NCI-H345 (cell line): ENCODE measurements at regions not wholly inside any gene's neighbourhood (a gene's known extent, or its start where the extent isn't known, plus 50 kb on each side); places are given as distances from the start of the nearest gene placed in this dataset.
"Not testable (repeated sequence)": the region's sequence is repeated elsewhere in the genome, so short reads cannot be mapped to it uniquely, and the experiment has no call there.

ENCODE experiments used
- DNase-seq: peaks from one replicate; lab custom pipeline; 2025; lab: John Stamatoyannopoulos, UW

DNA sequence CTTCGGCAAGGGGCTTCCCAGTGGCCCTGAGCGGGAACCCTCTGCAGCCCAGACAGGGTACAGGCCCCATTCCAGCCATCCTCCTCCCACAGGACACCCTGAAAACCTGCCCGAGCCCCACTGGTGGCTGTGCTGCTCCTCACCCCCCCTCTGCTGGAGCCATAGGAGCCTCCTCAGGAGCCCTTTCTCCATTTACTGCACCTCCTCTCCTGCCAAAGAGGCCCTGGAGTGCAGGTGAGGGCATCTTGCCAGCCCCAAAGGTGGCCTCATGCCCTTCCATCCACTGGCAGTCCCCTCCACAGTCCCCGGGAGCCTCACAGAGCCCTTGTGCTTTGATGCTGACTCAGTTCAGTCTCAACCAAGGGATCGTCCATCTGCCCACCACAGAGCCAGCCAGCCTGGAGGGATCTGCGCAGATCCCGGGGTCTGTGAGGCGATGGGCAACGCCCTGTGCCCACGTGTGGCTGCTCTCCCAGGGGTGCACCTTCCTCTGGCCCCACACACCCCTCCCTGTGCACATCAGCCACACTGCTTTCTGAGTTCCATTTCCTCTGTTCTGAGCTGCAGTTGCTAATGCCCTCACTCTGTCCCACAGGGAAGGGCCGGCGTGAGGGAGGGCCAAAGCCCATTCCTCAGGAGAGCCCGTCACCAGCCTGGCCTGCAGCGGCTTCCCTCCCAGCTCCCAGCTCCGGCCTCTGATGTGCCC lies 228.5 kb downstream of the DLL1 start:
- DNase-seq = no peak

DNA sequence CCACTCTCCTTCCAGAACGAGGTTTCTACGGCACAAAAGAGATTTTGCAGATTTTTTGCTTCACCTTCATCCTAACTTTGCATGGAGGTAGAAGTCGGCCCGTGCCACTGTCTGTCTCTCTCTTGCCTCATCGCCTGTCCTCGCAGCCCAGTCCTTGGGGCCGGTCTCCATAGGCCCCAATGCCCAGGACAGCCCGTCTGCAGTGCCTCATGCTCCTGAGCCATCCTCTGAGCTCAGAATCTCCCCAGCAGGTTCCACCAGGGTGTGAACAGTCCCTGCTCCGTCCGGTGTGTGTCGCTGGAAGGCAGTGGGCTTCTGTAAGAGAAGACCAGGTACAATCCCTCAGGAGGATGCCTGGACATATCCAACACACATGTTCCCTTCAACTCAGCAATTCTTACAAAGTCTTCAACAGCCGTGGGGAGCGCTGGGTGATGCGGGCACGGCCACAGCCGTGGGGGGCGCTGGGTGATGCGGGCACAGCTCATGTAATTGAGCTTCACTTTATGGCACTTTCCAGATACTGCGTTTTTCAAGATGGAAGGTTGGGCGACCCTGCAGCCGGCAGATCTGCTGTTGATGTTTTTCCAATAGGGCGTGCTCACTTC lies 231.9 kb downstream of the DLL1 start:
- no peak for DNase-seq

DNA sequence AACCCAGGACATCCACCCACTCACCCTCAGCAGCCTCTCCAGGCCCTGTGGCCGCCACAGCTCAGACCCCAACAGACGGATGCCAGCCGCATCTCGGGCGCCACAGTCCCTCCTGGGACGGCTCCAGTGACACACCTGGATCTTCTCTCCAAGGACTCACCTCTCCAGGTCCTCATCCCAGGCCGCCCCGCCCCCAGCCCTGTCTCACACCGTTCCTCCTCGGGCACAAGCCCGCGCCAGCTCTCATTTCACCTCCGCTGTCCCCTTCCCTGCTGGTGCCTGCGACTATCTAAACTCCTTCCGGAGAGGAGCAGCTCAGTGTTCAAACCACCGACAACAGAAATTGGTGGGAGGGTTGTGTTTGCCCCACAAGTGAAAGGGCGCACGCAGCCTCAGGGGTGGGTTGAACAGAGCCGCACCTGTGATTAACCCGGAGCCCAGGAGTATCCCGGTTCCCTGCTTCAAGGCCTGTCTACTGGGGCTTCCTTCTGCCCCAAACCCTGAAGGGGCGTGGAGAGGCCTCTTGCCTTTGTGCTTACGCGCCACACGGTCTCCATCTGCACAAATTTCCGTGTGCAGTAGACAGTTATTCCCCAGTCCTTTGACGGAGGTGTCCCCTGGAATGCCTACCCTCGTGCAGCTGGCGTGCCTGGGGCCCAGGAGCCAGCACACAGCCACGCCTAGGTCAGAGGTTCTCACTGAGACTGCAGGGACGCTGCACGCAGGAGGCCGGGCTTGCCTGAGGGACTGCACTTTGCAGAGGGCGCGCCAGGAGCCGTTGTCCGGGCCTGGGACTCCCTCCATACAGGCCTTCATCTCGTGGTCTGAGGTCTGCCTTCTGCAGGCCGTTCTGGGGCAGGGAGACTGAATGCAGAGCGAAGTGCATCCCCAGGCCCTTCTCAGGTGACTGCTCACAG lies 232.7 kb downstream of the DLL1 start:
- no peak for DNase-seq

DNA sequence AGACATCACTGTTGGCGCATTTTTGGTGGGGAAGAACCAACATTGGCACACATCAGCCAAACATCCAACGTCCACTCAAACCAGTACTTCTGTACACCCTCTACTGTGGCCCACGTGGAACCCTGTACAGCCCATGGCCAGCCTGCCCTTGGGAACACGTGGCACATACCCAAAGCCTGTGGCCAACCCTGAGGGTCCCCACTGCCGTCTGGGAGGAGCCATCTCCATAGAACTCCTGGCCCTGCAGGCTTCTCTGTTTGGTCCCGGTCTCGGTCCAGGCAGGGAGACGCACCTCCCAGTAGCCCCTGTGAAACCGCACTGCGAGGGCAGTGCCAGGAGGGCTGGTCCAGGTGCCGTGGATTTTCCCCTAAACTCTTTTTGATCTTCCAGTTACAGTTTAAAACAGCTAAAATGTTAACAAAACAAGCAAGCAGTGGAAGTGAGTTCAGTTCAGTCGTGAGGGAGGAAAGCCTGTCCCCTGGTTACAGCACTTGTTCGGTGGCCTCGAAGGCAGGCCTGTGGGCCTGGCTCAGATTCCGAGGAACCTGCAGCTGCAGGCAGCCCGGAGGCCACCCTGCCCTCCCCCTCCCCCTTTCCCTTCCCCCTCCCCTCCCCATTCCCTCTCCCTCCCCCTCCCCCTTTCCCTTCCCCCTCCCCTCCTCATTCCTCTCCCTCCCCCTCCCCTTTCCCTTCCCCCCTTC lies 233.7 kb downstream of the DLL1 start:
- DNase-seq = no peak

DNA sequence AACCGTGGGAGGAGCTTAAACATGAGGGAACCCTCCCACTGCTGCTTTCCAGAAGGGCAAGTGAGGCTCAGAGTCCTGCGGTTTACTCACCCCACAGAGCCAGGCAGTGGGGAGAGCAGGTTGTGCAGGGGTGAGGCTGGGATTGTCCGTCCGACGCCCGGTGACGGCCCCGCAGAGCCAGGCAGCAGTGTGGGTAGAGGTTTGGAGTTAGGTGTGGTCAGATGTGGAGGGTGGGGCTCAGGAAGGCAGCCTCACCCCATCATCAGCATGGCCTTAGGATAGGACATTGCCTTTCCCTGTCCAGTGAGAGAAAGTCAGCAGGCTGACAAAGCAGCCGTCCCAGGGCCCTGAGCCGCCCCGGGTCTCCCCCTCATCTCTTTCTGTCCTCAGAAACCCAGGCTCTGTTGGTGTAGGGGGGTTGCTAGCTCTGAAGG lies 234.6 kb downstream of the DLL1 start:
- no peak for DNase-seq

DNA sequence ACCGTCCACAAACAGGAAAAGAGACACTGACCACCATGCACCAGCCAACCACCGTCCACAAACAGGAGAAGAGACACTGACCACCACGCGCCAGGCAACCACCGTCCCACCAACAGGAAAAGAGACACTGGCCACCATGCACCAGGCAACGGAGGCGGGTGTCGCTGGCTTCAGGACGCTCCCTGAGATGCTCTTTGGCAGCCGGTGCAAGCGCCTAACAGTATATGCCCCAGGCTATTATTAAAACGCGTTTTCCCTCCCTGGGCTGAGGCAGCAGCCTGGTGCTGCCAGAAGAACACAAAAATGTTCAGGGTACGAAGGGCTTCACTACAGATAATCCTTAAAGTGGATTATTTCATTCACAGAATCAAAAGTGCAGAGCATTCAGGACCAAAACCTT lies 235.1 kb downstream of the DLL1 start:
- not testable (repeated sequence) for DNase-seq

DNA sequence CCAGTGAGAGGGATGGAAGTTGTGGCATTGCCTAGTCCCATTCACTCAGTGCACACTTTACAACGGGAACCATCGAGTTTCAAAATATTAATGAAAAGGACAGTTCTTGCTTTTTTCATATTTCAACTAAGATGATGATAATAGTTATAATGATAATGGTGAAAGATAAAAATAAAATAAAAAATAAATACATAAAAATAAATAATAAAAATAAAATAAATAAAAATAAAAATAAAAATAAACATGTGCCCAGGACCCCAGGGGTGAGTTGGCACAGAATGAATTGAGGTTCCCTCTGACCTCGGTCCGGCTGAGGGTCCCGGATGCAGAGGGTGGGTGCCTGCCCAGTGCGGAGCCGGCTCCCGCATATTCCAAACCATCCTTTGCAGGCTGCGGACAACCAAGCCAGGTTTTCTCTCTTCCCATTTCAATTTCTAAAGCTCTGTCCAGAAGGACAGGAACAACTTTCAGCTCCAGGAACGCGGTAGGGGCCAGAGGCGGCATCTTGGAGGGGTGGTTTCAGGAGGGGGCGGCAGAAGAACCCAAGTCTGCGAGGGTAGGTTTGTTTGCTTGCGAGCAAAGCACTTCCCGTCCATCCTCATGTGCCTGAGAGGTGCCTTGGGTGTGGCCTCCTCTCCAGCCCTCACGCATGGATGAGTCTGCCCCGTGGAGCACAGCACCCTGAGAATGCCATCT lies 236.8 kb downstream of the DLL1 start:
- DNase-seq = no peak

DNA sequence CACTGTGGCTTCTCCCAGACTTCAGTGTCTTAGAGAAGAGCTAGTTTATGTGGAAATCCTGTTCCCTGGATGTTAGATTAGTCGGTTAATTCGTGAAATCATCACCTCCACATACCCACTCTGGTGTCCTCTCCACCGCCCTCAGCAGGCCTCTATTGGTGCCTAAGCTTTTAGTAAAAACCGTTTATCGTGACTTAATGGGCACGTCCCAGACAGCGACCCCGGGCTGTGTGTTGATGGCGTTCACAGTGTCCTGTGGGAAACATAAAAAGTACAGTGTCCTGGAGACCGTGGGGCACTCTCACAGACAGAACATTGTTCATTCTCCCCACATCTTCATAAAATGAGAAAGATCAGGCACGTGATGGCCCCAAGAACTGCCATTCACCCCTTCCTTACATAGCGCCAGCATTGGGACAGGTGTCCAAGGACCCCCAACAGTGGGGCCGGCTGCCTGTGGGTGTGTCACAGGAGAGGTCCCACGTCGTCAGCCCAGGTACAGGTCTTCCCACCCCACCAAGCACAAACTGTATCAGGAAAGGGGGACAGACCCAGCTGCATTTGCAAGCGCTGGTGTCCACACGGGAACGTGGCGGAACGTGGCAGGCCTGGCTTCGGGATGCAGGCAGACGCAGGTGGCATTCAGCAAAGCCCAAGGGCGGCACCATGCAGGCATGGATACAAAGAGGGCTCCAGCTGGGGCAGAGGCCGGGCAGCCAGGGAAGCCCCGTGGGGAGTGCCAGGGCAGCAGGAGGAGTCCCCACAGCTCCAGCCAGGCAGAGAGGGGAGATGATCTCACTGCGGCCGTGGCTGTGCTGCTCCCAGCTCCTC lies 237.7 kb downstream of the DLL1 start:
- DNase-seq = peak; percentile 8

DNA sequence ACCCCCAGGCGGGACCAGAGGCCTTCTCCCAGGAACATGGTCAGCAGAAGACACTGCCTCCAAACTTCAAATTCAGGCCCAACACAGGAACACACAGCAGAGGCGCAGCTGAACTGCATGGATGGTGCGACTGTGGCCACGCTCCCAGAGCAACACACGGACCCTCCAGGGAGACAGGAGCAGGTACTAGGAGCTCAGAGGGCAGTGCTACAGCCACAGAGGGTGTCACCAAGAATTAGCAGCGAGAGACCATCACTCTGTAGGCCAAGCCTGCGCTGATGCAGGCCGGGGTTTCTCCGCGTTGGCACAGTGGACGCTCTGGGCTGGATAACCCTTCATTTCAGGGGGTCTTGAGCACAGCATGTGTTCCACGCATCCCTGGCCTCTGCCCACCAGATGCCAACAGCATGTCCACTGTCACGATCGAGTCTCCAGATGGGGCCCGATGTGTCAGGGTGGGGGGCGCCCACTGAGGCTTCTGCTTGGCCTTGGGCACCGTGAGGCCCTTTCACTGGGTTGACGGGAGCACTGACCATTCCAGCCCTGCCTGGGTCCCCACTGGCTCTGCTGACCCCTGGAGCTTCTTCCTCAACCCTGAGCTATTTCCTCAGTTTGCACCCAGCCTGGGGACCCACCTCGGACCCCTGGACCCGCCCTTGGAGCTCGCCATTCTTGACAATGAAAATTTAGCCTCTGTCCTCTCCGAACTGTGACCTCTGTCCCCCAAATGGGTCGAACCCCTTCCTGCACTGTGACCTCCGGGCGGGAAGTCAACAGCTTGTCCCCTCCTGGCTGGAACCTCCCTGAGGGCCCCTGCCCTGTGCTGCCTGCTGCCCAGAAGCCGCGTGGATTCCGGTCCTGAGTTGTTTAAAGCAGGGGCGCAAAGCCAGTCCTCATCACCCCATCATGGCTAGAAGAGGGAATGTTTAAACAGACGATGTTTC lies 239.4 kb downstream of the DLL1 start:
- no peak for DNase-seq

DNA sequence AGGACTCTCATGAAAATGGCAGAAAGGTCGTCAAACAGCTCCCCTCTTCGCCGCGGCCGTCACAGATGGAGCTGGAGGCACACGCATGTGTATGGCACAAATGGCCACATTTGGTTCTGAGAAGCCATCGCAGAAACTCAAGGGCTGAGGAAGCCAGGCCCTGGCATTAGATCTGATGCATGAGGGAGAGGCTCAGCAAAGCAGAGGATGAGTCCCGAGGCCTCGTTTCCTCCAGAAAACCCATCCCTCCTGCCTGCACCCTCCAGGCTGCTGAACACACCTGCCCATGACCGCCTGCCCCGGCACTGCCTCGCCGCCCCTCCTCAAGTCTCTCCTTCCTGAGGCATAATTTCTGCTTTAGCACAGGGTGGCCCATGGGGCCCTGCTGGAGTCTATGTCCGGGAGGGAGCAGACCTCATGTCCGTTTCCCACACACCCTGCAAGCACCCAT lies 240.3 kb downstream of the DLL1 start:
- no peak for DNase-seq

DNA sequence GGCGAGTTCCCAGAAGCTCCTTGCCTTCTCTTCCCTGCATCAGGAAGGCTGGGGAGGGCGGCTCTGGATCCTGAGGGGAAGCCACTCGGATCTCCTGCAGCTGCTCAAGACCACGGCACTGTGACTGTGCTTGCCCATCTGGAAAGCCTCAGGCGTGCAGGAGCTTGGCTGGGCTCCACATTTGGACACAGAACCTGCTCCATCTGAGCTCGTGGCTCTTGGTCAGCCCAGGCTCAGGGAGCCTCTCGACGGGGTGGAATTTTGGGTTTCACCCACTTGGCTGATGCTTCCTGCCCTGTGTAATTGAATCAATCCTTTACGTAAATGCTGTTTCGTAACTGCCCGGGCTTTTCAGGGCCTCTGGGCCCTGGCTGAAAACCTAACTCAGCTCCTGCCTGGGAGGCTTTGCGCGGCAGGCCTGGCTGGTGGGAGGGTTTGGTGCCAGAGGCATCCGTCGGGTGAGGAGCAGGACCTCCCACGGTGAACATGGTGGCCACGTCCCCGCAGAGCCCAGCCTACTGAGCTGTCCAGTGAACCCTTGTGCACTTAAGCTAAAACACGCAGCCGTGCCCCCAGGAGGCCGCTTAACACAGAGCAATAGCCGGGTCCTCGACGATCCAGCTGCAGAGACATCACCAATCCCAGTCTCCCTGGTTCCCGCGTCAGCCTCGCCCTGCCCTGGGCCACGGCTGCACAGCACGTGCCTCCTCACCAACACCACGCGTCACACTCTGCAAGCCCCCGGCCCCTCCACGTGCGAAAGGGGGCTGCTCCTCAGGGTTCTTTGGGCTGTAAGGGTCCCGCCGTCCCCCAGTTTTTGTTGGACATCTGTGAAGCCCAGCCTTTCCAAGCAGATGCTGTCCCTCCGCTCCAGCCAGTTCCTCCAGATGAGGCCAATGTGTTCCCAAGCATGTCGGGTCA lies 241.0 kb downstream of the DLL1 start:
- DNase-seq = no peak

DNA sequence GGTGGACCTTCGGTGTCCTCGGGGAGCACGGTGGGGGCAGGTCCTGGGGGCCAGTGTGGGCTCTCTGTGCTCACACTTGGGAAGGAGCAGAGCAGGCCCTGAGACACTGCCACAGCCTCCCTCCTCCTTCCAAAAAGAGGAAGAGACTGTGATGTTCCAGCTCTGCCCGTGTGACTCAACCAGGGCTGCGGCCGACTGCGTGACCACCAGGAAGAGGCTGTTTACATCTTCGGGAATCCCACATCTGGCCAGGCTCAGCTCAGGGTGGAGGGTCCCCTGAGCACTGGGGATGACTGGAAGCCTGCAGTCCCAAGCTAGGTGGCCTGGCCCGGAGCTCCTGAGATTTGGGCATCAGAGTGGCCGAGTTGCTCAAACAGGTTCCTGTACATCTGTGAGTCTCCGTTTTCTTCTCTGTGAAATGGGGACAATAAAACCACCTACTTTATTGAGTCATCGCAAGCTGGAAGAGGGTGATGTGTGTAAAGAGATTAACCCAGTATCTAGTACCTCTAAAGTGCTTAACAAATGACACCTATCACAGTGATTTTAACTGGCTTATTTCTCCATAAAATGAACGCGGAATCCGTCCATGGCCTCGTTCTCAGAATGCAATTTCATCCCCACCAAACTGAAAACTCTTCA lies 242.1 kb downstream of the DLL1 start:
- DNase-seq = no peak

DNA sequence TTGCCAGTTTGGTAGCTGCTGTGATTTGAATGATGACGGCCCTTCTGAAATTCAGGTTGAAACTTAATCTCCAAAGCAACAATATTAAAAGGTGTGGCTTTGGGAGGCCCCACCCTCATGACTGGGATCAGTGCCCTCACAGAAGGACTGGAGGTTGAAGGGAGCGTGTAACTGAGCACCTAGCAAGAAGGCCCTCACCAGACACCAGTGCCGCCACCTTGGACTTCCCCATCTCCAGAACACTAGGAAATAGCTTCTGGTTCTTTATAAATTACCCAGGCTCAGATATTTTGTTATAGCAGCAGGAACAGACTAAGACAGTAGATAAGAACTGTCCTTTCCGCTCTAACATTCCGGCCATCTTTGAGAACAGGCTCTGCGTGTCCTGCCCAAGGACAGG lies 243.1 kb downstream of the DLL1 start:
- no peak for DNase-seq

DNA sequence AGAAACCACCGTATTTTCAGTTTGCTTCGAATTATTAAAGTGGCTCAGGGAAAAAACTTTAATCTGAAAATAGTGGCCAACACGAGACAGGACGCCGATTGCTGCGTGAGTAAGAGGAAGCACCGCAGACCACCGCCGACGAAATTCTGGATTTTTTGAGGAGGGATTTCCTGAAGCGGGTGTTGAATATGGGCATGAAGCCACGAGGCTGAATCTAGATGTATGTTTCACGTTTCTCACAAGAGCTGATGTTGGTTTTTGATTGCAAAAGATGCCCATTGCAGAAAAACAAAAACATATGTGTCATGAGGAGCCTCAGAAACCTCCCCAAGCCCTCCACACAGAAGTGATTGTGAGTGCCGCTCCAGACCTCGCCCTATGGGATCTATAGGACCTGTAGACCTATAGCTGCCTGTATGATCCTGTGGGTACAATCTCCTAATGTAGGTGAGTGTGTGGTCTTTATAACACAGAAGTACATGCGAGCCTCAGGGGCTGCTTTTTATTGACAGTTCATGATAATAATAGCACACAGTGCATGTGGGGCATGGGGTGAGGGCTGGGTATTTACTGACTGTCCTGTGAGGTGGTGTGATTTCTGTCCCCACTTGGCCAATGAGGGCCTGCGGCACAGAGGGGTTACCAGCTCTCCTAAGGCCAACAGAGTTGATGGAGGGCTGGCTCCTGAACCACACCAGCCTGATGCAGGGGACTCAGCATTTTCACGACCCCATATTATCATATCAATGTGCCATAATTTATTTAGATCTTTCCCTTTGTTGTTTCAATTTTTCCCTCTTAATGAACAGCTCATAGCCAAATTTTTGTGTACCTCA lies 243.9 kb downstream of the DLL1 start:
- DNase-seq = no peak

DNA sequence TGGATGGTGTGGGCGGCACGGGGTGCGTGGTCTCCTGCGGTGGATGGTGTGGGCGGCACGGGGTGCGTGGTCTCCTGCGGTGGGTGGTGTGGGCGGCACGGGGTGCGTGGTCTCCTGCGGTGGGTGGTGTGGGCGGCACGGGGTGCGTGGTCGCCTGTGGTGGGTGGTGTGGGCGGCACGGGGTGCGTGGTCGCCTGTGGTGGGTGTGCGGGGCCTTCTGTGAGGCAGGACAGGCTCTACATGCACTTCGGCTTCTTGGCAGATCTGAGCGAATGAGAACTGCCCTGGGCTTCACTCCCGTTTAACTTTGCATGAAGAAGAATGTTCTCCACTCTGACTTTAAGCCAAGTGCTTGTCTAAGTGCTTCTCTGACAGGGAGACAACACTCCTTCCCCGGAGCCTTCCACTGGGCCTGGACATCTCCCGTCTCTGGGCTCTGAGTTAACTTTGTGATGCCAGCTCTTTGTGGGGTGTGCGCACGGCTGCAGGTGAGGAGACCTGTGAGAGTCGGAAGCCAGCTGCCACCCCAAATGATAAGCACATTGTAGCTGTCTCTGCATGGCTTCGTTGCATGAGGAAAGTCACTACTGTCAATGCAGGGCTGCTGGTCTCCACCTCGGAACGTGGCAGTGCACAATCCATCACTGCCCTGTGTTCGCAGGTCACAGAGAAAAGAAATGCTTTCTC lies 244.8 kb downstream of the DLL1 start:
- no peak for DNase-seq

DNA sequence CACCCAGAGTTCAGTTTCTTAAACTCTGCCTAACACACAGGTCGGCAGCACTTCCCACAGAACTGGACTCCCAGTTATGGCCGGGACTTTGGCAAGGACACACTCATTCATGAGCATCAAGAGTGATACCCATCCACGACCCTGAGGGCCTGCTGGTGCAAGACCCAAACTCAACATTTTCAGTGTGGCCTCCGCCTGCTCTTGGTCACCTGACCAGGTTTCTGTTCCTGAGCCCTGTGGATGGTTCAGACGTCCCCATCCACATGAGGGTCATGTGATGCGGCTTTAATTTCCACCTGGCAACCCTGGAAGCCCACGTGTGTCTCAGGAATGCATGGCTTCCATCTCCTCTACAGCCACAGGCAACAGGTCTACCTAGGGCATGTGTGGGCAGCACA lies 245.3 kb downstream of the DLL1 start:
- DNase-seq = no peak
